Panc1 (cell line): ENCODE measurements at regions not wholly inside any gene's neighbourhood (a gene's known extent, or its start where the extent isn't known, plus 50 kb on each side); places are given as distances from the start of the nearest gene placed in this dataset.

ENCODE experiments used
- CTCF ChIP-seq: fragments of 450-650 bp; IDR thresholded peaks from 2 replicates; pipeline ENCODE4 v1.5.1; 2017; ENCODE audit warnings: mild to moderate bottlenecking
- POLR2AphosphoS5 ChIP-seq: IDR thresholded peaks from 2 replicates; pipeline ENCODE4 v1.6.1; 2012; ENCODE audit warnings: mild to moderate bottlenecking, low read depth, low read length, moderate library complexity
- SIN3A ChIP-seq: IDR thresholded peaks from 2 replicates; pipeline ENCODE4 v1.6.1; 2012; ENCODE audit warnings: low read depth, mild to moderate bottlenecking, low read length, moderate library complexity, borderline replicate concordance; ENCODE audit not compliant: insufficient read depth
- TCF7L2 ChIP-seq: IDR thresholded peaks from 2 replicates; pipeline ENCODE4 v1.6.1; 2011; ENCODE audit warnings: mild to moderate bottlenecking, low read depth, low read length, inconsistent platforms
- TF ChIP-seq, protein P1 (sequence below), 2 experiments: IDR thresholded peaks; 2 replicates each; pipeline ENCODE4 v1.6.1; 2011 to 2012; ENCODE audit warnings: low read depth in 2 of 2, control low read depth in 1 of 2, low read length in 1 of 2, mild to moderate bottlenecking in 1 of 2, moderate library complexity in 1 of 2; ENCODE audit not compliant: insufficient read depth in 1 of 2

GRCh38 chr5:24365406-24365805 is 279.4 kb downstream of the CDH10 start:
- TF ChIP-seq CTCF = no peak
- TF ChIP-seq POLR2AphosphoS5 = no peak
- TF ChIP-seq, protein P1, sequence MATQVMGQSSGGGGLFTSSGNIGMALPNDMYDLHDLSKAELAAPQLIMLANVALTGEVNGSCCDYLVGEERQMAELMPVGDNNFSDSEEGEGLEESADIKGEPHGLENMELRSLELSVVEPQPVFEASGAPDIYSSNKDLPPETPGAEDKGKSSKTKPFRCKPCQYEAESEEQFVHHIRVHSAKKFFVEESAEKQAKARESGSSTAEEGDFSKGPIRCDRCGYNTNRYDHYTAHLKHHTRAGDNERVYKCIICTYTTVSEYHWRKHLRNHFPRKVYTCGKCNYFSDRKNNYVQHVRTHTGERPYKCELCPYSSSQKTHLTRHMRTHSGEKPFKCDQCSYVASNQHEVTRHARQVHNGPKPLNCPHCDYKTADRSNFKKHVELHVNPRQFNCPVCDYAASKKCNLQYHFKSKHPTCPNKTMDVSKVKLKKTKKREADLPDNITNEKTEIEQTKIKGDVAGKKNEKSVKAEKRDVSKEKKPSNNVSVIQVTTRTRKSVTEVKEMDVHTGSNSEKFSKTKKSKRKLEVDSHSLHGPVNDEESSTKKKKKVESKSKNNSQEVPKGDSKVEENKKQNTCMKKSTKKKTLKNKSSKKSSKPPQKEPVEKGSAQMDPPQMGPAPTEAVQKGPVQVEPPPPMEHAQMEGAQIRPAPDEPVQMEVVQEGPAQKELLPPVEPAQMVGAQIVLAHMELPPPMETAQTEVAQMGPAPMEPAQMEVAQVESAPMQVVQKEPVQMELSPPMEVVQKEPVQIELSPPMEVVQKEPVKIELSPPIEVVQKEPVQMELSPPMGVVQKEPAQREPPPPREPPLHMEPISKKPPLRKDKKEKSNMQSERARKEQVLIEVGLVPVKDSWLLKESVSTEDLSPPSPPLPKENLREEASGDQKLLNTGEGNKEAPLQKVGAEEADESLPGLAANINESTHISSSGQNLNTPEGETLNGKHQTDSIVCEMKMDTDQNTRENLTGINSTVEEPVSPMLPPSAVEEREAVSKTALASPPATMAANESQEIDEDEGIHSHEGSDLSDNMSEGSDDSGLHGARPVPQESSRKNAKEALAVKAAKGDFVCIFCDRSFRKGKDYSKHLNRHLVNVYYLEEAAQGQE (IDR thresholded peaks at IDR 0.05; ENCODE audit: insufficient read depth in 1 of 2, low read depth in 2 of 2, low read length in 1 of 2) = no peak
- TF ChIP-seq SIN3A = no peak
- no peak for TF ChIP-seq TCF7L2
